Stimulated activated CD8-positive, alpha-beta memory T cell treated with anti-CD3 and anti-CD28 coated beads, Interleukin-7, amount 100 ng/mL, for 24 hours (primary cell): ENCODE measurements at regions not wholly inside any gene's neighbourhood (a gene's known extent, or its start where the extent isn't known, plus 50 kb on each side); places are given as distances from the start of the nearest gene placed in this dataset.
"Not testable (repeated sequence)": the region's sequence is repeated elsewhere in the genome, so short reads cannot be mapped to it uniquely, and the experiment has no call there.

Experiments
- DNase-seq: peaks from one replicate; pipeline ENCODE4 v3.0.0-alpha.2; 2020; ENCODE audit warnings: low read depth

DNA sequence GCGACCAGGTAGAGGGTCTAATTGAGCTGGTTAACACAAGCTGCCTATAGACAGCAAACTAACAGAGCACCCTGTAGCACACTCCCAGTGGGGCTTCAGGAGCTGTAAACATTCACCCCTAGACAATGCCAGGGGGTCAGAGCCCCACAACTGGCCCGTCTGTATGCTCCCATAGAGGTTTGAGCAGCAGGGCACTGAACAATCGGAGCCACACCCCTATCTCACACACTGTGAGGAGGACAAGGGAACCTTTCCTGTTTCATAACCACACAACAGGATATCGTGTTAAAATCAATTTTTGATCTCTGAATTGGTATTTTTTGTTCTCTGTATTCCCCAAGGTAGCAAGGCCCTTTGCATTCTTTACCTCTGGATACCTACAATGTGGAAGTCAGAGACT, 266.1 kb downstream of the SPRY2 start:
- no peak for DNase-seq

DNA sequence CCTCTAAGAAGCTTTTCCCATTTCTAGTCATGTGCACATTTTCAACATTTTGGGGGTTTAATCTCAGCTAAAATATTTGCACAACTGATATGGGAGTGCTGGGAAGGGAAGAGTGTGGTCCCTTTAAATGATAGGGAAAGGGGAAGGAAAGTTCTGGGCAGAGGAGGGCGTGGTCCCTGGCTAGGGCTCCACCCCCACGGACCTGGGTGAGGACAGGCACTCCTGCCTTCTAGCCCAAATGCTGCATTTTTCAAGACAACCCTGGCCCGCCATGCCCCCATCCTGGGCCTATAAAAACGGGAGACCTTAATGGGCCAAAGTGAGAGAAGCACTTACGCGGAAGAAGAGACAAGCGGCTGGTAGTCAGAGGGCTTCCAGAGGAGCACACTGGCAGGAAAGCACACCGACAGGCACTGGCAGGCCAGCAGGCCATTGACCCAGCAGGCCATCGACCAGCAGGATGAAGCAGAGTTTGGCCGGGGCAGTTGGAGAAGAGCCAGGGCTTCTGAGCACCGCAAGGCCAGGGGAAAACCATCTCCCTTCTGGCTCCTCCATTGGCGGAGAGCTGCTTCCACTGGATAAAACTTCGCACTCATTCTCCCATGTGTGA, 266.7 kb downstream of the SPRY2 start:
- no peak for DNase-seq

DNA sequence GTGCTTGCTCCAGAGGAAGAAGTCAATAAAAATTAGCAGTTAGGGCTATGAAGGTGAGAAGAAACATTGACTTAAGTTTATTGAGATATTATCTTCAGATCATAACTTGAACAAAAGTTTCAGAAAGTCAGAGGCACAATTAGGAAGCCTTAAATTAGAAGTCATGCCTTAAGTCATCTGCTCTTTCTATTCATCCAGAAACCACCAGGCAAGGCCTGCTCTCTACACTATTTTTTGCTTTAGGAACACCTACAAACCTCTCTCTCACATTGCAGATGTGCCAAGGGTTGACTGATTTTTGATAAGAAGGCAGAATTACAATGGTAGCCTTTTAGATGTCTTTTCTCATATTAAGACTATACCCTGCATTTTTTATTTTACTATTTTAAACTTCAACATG, 268.7 kb downstream of the SPRY2 start:
- DNase-seq = no peak

DNA sequence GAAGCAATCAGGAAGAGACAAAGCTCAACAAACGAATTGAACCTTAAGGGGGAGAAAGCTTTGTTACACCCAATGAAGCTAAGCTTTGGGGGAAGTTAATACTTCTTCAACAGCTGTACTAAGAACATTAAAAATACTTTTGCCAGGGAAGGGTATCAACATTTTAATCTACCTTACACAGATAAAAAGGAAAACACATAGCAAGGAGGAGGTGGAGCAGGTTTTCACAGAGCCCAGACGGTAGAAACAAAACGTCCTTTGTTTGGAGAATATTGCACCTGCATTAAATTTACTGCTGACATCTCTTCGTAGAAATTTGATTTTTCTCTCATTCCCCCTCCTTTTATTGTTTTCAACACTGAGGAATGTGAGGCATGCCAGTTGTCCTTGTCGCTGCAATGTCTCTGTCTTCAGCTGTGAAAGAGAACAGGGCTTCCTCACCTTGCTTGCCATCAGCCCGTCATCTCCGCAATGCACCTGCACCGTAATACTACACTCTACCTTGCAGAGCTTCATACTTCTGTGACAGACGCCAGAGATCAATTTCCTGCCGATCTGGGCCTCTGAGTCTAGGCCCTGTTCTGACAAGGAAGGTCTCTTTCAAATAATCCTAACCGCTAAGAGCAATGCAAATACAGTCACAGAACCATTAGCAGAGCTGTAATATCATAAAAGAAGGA, 270.8 kb downstream of the SPRY2 start:
- DNase-seq = no peak

DNA sequence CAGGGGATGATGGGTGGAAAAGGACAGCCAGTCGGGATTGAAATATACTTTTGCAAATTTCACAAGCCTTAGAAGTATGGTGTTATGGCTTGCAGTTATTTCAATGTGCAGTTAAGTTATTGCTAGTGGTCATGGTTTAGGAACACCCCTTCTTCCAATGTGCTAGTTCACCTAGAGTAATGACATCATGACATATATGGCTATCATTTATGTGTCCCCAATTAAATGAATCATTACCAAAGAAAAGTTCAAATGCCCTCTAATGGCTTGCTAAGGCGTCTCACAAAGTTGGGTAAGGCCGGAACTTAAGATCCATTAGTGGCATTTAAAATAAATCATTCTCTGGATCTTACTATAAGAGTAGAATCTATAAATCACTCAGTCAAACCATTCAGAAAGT, 271.6 kb downstream of the SPRY2 start:
- DNase-seq = no peak

DNA sequence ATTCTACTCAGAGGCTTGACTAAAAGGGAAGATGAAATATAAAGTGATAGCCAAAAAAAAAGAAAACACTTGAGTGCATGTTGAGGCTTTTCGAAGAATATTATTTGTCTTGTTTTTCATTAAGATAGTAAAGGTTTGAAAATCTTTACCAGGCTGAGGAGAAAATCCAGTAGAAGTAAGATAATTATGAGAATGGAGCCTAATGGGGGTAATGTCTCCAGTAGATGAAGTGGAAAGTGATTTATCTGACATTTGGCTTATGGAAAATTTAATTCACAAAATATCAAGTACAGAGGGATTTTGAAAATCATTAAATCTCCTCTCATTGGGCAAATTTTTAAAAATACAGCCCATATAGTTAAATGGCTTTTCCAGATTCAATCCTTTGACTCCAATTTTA, 274.9 kb downstream of the SPRY2 start:
- no peak for DNase-seq

DNA sequence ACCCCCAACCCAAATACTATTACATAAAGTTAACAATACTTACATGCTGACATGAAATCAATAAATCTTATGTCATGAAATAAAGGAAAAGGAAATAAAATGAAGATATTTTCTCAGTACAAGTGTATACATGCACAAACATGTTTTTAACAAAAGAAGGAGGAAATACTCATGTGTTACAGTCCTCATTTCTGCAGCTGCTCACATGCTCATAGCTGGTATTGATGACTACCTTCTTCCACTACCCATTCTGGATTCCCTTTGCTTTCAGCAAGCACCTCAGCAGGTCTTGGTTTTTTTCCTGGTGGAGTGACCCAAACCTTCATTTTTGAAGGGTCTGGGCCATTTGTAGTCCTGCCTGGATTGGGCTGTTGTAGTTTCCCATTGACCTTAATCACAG, 278.5 kb downstream of the SPRY2 start:
- DNase-seq = not testable (repeated sequence)

DNA sequence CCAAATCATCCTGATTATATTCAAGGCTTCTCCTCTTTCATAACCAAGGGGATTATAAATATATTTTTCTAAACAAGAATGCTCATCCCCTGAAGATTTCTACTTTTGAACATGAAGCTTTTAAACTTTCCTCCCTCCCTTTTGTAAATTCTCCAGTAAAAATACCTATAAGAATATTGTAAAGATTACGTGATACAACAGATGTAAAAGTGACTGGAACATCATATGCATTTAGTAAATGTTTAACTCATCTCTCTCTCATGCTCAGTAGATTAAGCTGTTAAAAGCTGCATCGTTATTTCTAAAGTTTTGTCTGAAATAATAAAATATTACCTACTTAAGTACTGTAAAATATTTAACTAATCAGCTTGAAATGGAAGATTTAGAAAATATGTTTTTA, 281.1 kb downstream of the SPRY2 start:
- DNase-seq = no peak

DNA sequence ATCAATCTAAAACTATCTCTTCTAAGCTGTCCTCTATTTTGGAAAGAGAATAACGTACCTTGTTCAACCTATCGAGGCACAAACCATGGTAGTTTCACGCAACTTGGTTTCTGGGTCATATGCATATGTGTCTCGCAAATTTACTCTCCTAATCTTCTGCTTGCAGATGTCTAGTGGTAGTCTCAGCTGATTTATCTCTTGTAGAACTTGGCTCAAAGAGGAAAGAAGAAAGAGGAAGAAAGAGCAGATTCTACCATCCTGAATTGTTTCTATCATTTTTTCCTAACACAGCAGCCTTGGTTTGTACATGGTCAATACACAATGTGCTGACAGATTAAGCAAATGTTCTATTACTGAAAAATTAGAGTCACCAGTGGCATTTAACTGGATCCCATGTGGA, 282.3 kb downstream of the SPRY2 start:
- DNase-seq = no peak

DNA sequence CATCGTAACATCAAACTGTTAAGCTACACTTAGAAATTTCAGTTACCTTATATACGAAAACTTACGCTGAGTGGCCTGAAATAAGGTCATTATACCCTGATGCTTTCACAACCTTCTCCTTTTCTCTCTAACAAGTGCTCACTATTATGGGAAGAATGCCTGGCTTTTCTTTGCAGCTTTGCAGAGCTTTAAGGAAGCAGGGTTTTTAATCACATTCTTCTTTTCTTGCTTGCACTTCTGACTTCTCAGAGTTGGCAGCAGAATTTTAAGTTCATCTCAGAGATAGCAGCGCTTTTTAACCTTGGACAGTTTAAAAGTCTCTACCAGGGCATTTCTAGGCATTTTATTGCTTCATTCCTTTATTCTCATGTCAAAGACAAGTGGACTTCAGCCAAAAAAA, 285.1 kb downstream of the SPRY2 start:
- no peak for DNase-seq

DNA sequence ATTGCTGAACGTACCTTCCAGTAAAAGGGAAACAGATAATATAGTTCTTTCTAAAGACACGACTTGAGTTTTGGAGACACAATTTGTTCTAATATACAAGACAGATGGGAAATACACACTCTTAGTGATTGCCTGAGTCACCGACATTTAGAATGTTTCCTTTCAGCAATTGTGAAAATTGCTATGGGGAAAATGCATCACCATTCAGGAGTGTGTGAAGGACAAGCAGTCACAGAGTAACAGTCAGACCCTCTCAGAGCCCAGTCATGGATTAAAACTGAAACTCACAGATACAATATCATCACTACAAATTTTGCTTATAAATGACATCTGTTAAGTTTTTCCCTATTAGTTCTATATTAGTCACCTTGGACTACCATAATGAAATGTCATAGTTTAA, 286.1 kb downstream of the SPRY2 start:
- no peak for DNase-seq

DNA sequence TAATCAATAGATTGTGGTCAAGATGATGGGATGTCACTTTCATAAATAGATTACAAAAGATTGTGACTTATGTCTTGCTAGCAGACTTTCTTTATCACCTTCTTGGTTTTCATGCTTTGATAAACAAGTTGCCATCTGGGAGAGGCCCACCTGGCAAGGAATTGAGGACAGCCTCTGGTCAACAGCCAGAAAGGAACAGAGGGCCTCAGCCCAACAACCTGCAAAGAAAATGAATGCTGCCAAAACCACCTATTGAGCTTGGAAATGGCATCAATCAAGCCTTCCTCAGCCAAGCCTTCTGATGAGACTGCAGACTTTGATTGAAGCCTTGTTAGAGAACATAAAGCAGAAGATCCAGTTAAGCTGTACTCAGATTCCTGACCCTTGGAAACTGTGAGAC, 288.6 kb downstream of the SPRY2 start:
- DNase-seq = no peak

DNA sequence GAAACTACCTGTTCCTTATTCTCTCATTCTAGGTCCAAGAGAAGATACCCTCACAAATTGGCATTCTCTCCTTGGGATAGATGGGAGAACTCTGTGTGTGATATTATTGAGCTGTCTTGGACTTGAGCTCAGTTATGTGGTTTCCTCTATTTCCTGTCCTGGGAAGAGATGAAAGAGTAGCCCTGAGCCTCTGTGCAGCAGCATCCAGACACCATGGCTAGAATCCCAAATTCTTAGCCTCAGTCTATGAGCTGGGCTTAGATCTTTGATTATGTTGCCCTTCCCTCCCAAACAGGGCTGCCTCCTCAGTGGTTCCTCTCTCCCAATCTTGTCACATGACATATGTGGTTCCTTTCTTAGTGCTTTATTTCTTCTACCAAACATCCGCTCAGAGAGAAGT, 290.7 kb downstream of the SPRY2 start:
- DNase-seq = no peak

DNA sequence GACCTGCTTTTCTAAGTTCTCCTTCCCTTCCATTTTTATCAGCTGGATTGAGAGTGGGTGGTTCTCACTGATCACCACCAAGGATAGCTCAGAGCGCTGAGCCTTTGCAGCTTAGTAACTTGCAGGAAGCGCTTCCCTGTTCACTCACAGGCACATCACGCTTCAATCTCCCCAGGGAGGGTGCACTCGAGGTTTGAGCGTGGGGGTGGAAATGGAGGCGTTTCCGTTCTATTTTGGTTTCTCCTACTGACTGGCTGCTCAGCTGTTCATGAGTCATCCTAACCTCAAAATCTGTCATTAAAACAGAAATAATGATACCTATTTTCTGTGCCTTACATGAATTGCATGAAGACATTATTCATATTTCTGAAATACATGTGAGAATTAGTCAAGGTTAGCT, 292.1 kb downstream of the SPRY2 start:
- DNase-seq = peak; percentile 37

DNA sequence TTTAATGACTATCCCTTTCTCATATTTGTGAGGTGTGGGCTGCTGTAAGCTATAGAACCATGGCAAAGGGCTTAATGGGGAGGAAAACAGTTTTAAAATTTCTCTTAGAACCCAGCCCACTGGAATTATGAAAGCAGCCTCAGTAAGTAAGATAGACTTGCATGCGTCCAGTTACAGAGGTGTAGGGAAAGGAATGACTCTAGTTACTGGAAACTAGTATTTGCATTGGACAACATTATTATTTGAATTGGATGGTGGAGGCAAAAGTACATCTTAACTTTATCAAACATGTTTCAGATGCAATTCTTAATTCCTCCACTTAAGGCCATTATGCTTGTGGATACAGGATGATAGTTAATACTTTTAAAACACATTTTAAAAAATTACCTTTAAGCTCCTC, 292.9 kb downstream of the SPRY2 start:
- DNase-seq = no peak

DNA sequence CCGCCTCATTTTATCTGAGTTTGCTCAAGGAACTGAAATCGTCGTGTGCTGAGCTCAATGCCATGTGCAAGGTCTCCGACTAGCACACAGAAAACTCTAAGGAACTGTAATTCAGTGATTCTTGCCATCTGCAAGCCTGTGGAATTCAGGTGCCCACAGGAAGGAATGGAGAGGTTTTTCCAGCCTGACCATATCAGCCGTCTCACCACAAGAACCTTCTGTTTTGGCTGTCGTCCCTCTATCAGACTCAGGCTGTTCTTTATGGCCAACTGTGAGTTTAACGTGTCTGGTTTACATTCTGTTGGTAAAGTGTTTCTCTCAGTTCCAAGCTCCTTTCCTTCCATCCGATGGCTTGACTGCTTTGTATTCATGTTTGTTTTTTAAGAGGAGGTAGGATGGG, 293.5 kb downstream of the SPRY2 start:
- DNase-seq = no peak

DNA sequence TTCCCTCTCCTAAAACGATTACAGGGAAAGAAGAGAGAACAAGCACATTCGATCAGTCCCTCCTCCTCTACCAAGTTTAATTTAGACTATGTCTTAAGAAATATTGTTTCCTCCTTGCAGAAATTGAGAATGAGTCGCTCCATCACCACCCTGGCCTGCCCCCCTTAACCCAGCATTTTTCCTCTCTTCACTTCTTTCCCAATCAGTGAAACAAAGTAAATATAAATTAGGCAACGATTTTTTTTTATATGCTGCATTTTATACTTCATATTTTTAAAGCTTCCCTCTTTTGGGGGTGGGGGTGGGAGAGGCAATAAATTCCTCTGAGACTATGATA, 300.0 kb downstream of the SPRY2 start:
- DNase-seq = no peak

DNA sequence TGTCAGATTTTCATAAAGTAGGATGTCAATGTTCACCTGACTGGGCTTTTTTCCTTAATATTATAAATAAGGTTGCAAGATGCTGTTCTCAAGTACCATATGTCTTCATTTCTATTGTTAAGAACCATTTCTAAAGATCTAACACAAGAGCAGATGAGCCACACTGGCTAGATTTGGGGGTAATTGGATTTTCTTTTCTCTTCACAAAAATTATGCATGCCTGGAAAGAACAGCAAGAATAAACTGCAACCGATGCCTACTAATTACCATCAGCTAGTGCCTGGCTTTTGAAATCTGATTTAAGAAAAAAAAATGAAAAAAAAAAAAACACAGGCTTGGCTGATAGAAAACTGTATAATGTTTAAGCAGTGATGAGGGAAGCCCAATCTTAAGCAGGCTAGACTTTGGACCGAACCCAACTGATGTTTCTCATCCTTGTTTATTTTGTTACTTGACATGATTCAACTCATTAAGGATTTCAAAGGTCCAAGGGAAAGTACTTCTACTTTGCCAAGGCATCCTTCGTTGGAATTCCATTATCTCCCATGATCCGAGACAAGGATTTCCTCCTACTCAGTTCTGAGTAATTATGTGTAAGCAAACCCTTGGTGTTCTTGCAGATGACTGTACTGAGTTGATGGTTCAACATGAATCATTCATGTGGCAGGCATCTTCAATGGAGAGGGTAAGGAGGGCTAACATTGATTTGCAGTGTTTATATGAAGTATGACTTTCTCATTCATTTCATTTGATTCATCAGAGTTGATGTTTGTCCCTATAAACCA, 300.5 kb downstream of the SPRY2 start:
- DNase-seq = no peak

DNA sequence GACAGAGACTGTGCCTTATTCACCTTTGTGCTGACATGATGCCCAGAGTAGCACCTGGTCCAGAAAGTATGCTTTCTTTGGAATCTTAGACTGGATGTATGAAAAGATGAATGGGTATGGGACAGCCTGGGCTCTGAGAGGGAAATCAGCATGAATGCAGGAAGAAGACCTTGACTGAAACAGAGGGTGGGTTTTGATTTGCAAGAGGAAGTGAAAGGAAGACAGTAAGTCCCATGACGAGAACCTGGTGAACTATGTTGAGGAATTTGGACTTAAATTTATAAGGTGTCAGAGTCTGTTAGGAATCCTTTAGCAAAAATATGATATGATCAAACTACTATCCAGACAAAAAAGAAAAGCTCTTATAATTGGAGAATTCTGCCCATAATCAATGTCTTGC, 301.9 kb downstream of the SPRY2 start:
- no peak for DNase-seq

DNA sequence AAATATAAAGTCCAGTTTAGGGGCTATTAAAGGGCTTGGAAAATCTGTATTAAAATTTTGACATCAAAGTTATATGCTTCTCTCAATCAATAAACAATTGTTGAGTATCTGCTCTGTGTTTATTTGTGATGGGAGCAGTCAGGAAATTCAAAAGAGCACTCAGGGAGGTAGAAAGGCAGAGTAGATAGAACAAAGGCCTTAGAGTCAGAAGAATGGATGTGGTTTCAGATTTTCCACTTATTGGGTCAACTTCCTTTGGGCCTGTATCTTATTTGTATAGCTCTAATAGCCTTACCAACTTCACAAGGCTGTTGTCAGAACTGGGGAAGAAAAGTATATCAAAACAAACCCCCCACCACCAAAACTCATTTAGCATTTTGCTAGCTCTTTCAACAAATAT, 302.6 kb downstream of the SPRY2 start:
- DNase-seq = no peak

DNA sequence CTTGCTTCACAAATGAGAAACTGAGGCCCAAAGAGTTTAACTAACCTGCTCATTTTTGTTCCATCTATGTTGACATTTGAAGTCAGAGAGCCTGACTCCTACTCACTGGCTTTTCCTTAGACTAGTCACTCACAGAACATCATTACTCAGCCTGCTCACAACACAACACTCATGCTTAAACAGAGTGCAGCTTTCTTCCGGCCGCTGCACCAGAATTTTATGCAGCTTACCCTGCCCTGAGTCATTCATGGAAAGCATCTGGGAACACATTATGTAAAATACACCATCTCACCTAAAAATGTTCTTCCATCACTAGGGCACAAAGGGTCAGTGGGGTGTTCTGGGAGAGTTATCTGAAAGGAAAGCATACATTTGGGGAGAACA, 303.4 kb downstream of the SPRY2 start:
- no peak for DNase-seq

DNA sequence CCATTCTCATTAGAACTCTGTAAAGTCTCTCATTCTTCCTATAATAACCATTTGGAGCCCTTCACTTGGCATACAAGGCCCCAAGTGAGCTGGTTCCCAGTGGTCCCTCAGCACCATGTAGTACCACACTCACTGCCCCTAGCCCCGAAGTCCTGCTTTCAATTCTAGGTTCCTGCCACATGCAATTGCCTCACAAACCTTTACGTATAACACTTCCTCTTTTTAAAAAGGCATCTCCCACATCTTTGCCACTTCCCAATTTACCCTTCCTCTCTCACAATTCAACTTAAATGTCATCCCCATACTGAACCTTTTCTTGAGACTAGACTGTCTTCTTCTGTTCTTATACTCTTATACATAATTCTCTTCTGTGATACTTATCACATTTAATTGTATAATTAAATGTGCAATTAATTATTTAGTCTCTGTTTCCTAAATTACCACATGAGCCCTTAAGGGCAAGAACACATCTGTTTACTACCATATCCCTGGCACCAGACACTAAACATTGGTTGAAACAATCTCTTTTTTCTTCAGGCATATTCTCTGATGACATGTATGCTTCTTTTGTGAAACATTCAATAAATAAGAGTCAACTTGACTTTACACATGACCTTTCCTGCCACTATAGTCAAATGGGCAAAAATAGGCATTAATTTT, 304.0 kb downstream of the SPRY2 start:
- DNase-seq = no peak

DNA sequence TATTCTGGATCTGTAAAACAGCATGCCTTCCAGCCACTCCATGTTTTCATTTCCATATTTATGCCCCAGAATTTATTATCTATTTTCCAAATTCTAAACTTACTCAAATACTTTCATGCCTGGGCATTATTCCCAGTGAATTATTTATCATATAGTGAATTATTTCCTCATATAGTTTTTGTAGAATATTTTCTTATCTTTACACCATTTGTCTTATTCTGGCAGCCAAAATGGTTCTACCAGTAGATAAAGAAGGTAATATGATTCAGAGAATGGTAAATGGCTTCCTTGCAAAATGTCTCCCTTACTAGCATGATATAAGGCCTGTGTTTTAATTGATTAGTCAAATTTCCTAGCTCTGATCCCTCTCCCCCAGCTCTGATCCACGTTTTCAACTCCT, 305.8 kb downstream of the SPRY2 start:
- DNase-seq = no peak
